Retina (tissue), 1 donor: ENCODE measurements at regions not wholly inside any gene's neighbourhood (a gene's known extent, or its start where the extent isn't known, plus 50 kb on each side); places are given as distances from the start of the nearest gene placed in this dataset.

Experiments used
- DNase-seq: peaks from one replicate; pipeline ENCODE4 v3.0.0-alpha.2; 2016

DNA sequence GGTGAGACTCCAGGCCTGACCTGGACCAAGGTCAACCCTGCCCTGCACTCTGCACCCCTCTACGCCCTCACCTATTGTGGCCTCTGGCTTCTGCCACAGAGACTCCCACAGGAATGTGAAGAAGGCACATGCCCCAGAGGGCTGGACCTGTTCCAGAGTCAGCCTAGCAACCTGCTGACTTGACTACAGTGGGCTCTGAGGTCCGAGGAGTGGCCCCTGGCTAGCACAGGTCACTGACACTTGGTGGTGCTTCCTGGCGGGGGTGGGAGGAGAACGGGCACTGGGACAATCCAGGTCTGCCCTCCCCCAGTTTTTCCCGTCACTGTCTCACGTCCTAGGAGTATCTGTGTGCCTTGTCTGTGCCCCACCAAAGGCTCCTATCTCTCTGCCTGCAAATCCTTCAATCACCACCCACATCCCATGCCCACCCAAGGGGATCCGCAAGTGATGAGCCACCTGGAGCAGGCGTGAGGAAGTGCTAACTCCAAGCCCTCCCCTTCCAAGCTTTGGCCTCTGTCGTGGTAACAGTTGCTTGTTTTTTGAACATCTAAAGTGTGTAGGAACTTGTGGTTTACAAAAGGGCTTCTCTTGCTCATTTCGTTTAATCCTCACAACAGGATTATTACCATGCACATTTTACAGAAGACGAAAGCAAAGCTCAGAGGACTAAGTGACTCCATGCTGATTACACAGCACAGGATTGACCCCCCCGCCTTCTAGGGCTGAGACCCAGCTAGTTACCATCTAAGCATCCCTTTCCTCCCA is 86.2 kb downstream of the MCFD2 start:
- DNase-seq, result no peak

DNA sequence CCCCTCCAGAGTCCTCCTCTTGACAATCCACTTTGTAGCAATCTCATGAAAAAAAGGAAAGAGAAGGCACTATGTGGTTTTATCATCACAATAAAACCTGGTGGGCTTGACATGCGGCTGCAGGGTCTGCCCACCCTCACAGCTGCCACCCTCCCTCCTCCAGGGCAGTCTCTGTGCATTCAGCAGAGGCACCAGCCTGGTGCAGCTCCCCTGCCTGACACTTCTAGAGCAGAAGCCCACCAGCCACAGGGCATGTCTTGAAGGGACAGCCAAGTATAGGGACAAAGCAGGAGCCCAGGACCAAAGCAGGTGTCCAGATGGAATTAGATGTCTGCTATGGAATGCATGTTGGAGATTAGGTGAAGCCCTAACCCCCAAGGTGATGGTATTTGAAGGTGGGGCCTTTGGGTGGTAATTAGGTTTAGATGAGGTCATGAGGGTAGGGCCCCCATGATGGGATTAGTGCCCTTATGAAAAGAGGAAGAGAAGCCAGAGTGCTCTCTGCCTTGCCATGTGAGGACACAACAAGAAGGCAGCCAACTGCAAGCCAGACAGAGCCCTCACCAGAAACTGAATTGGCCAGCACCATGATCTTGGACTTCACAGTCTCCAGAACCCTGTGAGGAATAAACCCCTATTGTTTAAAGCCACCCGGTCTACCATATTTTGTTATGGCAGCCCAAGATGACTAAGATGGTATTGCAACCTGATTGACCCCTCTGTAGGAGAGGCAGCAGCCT is 86.9 kb downstream of the MCFD2 start:
- DNase-seq, result no peak

DNA sequence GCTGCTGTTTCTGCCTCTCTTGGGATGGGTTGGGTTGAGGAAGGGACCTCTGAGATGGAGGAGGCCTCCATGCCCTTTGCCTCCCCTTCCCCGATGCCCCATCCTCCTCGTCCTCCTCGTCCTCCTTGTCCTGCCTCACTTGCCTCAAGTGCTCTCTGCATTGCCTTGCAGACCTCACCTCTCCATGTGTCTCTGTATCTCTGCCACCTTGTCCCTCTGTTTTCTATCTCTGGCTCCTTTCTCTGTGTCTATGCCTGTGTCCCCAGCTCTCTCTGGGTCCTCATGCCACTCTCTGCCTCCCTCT is 87.5 kb downstream of the MCFD2 start:
- no peak for DNase-seq

GRCh38 chr2:46827274-46828134 is 88.1 kb downstream of the MCFD2 start:
- no peak for DNase-seq

DNA sequence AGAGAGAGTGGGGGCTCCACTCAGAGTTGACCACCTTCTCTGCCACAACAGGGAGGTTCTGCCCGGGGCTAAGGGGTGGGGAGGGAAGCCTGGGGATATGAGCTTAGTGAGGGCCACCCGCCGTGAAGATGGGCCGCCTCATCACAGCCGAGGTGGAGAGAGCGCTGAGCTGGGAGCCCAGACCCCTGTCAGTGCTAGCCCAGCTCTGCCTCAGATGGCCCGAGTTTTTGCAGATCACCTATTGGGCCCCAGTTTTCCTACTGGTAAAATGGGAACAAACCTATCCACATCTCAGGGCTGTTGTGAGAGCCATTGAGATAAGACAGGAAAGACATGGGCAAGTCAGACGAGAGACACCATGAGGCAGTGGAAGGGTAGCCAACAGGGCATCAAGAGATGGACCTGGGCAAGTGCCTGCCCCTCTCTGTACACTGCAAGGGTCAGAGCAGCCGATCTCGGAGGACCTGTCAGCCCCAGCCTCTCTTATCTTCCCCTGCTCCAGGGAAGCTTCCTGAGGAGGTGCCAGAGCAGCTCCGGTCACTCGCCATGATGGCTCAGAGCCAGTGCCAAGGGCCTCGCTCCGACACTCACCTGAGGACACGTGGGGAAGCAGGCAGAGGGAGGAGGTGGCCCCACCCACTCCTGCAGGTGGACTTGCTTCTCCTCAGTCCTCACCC is 88.9 kb downstream of the MCFD2 start:
- DNase-seq, result no peak

DNA sequence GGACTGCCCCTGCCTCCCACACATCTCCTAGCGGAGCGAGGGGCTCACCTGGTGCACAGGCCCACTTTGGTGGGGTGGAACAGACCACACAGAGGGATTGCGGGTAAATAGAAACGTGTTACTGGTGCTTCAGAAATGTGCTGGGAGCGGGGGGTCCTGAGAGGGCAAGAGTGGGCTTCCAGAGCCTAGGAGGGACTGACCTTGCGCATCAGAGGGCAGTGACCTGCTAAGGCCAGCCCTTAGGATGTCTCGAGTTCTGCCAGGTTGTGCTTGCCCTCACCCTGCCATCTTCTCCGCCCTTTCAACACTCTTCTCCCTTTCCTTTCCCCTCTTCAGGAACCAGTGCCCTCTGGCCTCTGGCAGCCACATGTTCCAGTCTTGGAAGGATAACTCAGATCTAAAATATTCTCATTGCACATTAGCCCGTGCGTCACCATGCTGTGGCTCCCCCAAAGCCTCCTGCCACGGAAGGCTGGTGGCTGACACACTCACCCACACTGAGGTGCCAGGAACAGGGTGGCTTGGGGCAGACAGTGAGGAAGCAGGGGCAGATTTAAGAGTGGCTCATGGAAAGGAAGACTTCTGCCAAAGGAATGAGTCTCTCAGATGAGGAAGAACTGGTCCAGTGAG is 89.6 kb downstream of the MCFD2 start:
- DNase-seq, result no peak

GRCh38 chr2:46825231-46825938 is 90.2 kb downstream of the MCFD2 start:
- no peak for DNase-seq

- DNase-seq, result no peak
These were observed 91.0 kb downstream of the MCFD2 start for GRCh38 chr2:46824611-46825010.

DNA sequence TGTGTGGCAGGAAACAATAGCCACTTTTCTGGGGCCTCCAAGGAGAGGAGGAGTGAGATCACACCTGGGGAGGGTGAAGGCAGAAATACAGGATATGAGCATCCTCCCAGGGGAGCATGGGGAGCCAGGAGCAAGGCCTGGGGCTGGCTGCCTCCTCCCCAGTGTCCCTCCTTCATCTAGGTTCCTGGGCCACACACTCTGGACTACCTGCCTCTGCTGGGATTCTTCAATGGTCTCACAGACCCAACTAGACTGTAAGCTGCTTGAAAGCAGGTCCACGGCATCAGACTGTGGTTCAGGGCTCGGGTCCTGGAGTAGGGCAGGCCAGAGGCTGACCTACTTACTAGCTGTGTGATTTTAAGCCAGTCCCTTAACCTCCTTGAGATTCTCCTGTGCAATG is 94.0 kb downstream of the MCFD2 start:
- DNase-seq, result no peak

- DNase-seq, result no peak
These were observed 96.8 kb downstream of the MCFD2 start for GRCh38 chr2:46818819-46819218.

GRCh38 chr2:46818141-46818621 is 97.4 kb downstream of the MCFD2 start:
- no peak for DNase-seq

DNA sequence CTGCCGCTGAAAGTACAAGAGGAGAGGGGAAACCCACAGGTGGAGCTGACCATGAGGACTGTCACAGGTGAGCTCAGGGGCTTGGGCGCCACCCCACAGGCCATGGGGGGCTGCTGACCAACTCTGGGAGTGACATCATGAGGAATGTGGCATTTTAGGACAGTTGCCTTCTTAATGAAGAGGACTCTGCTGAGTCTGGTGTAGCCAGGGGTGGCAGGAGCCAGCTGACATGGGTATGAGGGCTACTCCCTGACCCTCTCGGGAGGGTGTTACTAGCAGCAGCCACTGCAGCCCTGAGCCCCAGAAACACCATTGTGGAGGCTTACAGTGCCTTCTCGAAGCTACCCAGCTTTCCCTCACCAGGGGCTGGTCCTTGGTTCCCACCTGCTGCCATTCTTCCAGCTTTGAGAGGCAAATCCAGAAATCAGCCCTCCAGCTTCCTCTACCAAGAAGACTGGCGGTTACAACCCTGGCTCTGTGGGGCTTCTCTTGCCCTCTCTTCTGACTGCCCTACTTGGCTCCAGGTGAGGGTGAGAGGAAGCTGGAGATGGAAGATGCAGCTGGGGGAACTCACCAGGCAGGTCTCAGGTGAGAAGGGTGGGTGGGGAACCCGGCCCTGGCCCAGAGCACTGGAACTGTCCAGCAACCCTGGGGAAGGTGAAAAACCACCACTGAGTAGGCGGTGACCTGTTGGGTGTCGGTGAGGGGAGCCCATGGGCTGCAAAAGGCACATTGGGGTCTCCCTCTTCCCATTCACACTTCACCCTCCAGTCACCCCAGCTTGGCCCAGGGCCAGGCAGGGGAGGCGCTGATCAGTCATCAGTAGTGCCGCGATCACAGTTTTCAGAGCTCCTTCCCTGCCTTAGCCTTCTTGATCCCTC is 98.5 kb downstream of the MCFD2 start:
- no peak for DNase-seq

DNA sequence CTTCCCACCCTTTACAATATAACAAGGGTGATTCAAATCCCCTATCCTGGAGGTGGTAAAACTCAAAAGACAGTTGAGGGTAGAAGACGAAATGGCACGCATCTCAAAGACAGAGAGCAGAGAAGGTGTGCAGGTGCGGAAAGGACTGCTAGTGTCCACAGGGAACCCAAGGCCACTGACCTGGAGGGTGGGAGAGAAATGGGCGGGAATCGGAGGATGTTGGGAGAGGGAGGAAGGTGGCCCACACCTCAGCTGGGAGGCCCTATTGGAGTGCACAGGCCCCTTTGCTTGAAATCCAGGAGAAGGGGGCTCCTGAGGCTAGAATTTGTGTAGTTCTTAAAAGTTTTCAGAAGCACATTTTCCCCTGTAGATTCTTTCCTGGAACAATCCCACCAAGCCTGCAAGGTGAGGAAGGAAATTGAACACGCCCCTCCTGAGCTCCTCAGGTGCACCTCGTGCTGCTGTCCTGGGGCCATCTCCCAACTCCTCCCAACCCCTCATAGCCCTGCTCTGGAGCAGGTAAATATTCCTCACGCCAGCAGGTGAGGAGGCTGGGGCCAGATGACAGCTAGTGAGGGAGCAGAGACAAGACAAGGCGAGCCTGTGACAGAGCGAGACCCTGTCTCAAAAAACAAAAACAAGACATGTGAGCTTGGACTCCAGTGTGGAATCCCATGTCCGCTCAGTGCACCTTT is 99.3 kb downstream of the MCFD2 start:
- no peak for DNase-seq

DNA sequence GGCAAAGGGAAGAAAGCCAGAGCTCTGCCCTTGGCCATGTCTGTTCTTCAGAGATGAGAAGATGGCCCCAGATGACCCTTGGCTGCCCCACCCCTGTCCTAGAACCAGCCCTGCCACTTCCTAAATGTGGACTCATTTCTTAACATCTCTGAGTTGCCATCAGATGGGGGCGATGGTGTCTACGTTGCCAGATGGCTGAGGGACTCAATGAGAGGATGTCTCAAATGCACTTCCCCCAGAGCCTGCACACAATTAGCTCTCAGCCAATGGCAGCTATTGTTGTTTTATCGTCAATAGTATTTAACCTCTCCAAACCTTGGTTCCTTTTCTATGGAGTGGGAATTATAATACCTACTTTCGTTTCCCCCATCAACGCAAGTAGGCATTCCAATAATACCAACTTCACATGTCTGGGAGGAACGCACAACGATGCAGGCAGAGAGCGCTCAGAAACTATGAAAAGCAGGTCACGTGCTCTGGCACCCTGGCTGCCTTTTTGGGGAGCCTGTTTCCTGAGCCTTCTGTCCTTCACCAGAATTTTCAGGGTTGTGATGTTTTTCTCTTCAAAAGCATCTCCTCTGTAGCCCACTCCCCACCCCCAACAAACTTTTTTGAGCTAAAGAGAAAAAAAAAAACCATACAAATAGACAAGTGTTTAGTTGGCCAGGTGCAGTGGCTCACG is 100.3 kb downstream of the MCFD2 start:
- DNase-seq, result no peak

- DNase-seq, result no peak
These were observed 101.2 kb downstream of the MCFD2 start for GRCh38 chr2:46814160-46814961.

DNA sequence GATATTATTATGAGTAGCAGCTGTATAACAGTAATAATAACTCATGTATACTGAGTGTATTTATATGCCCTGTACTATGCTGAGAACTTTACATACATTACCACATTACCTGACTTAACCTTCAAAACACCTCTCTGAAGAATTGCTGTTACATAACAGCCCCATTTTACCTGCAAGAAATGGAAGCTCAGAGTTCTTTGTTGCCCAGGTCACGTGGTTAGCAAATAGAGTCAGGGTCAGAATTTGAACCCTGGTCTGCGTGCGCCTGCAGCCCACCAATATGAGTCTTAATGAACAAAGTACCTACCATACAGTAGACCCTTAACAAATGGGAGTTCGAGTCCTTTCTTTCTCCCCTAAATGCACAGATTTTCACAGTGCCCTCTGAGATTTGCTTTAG is 101.9 kb downstream of the MCFD2 start:
- no peak for DNase-seq

DNA sequence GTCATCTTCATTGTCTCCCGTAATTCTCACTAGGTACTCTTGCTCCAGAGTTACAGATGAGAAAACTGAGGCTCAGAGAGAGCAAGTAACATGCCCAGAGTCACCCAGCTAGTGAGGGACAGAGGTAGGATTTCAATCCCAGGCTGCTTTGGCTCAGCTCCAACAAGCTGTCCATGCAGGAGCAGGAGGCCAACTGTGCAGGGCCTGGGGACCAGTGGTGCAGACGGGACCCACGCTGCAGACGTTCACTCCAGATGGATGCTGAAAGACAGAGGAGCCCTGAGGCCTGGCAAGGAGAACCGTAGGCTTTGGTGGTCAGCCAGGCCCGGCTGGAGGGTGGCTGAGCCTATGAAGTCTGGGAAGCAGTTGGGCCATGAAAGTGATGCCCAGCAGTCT is 102.6 kb downstream of the MCFD2 start:
- no peak for DNase-seq
